SK-N-SH (cell line): ENCODE measurements at regions not wholly inside any gene's neighbourhood (a gene's known extent, or its start where the extent isn't known, plus 50 kb on each side); places are given as distances from the start of the nearest gene placed in this dataset.

Source experiments
- CTCF ChIA-PET: fragments of 300-600, 350-600 bp; formaldehyde crosslinking; extraction: SDS; loops from one replicate; lab custom pipeline; 2021; lab: Yijun Ruan, JAX
- POLR2A ChIA-PET: fragments of 350-600 bp; sonication (Branson Sonifier 250); formaldehyde crosslinking; extraction: SDS; loops from one replicate; lab custom pipeline; 2020; ENCODE audit warnings: antibody characterized with exemption, inconsistent platforms; lab: Yijun Ruan, JAX
- DNase-seq: peaks from one replicate; pipeline ENCODE4 v3.0.0; 2012
- H2AFZ ChIP-seq: fragments of 200-600 bp; sonication (generic); 2 replicates; pipeline ENCODE4 v1.8.1; 2016; ENCODE audit warnings: antibody characterized with exemption, mild to moderate bottlenecking, low read depth
- H3F3A ChIP-seq: fragments of 200-600 bp; sonication (generic); replicated peaks from 2 replicates; pipeline ENCODE3; 2016; ENCODE audit warnings: antibody characterized with exemption, mild to moderate bottlenecking; ENCODE audit not compliant: insufficient read depth
- H3K27ac ChIP-seq, 2 experiments: fragments of 200-500 bp in 1 of 2; fragments of 200-600 bp in 1 of 2; sonication (Bioruptor generic) in 1 of 2; sonication (generic), shearing (Covaris generic) in 1 of 2; 2 replicates each; pipeline versions ENCODE4 v1.5.1 to v1.6.1; 2014 to 2016; ENCODE audit warnings: low read depth in 2 of 2, inconsistent platforms in 1 of 2, low read length in 1 of 2, mild to moderate bottlenecking in 1 of 2, mixed read lengths in 1 of 2
- H3K27me3 ChIP-seq: fragments of 200-600 bp; sonication (generic), shearing (Covaris generic); 2 replicates; pipeline ENCODE4 v1.6.1; 2016; ENCODE audit warnings: mixed run types; ENCODE audit not compliant: insufficient read depth
- H3K36me3 ChIP-seq, 2 experiments: fragments of 200-500 bp in 1 of 2; fragments of 200-600 bp in 1 of 2; sonication (Bioruptor generic) in 1 of 2; sonication (generic) in 1 of 2; replicated peaks in 1 of 2; 2 replicates each; pipeline versions ENCODE3 to v1.5.1; 2014 to 2016; ENCODE audit warnings: low read length in 1 of 2, mild to moderate bottlenecking in 1 of 2; ENCODE audit not compliant: insufficient read depth in 2 of 2, control insufficient read depth in 1 of 2
- H3K4me1 ChIP-seq, 2 experiments: fragments of 200-500 bp in 1 of 2; fragments of 200-600 bp in 1 of 2; sonication (Bioruptor generic) in 1 of 2; sonication (generic), shearing (Covaris generic) in 1 of 2; 2 replicates each; pipeline versions ENCODE4 v1.5.1 to v1.6.1; 2014 to 2016; ENCODE audit warnings: low read depth in 1 of 2, low read length in 1 of 2, mixed run types in 1 of 2; ENCODE audit not compliant: insufficient read depth in 2 of 2, control insufficient read depth in 1 of 2
- H3K4me2 ChIP-seq: fragments of 200-600 bp; sonication (generic), shearing (Covaris generic); 2 replicates; pipeline ENCODE4 v1.6.1; 2017; ENCODE audit warnings: mixed run types
- H3K4me3 ChIP-seq, 2 experiments: fragments of 200-500 bp in 1 of 2; fragments of 200-600 bp in 1 of 2; sonication (Bioruptor generic) in 1 of 2; sonication (generic), shearing (Covaris generic) in 1 of 2; 2 replicates each; pipeline versions ENCODE4 v1.5.1 to v1.8.1; 2014 to 2016; ENCODE audit warnings: low read depth in 2 of 2, inconsistent platforms in 1 of 2, low read length in 1 of 2, mild to moderate bottlenecking in 1 of 2, mixed read lengths in 1 of 2, moderate library complexity in 1 of 2
- H3K79me2 ChIP-seq: fragments of 200-600 bp; sonication (generic); 2 replicates; pipeline ENCODE4 v1.8.1; 2017; ENCODE audit warnings: mild to moderate bottlenecking; ENCODE audit not compliant: insufficient read depth
- H3K9ac ChIP-seq: fragments of 200-600 bp; sonication (generic); 2 replicates; pipeline ENCODE4 v1.6.1; 2017; ENCODE audit warnings: mixed run types
- H3K9me2 ChIP-seq: fragments of 200-600 bp; sonication (generic); 2 replicates; pipeline ENCODE4 v1.6.1; 2017; ENCODE audit warnings: mixed run types
- H3K9me3 ChIP-seq: fragments of 200-600 bp; sonication (generic); 2 replicates; pipeline ENCODE4 v1.6.1; 2017; ENCODE audit warnings: mixed run types, mild to moderate bottlenecking, moderate library complexity
- H4K20me1 ChIP-seq: fragments of 200-600 bp; sonication (generic); 2 replicates; pipeline ENCODE4 v1.6.1; 2017; ENCODE audit warnings: mild to moderate bottlenecking, mixed run types; ENCODE audit not compliant: insufficient read depth
- CHD2 ChIP-seq: fragments of 150-350 bp; IDR thresholded peaks from 2 replicates; pipeline ENCODE4 v1.6.1; 2018; ENCODE audit warnings: low read length; ENCODE audit not compliant: partially characterized antibody
- ELF1 ChIP-seq: IDR thresholded peaks from 2 replicates; pipeline ENCODE4 v1.4.0; 2012
- EP300 ChIP-seq, 2 experiments: IDR thresholded peaks; 2 replicates each; pipeline versions ENCODE4 v1.4.0 to v1.6.1; 2012; ENCODE audit warnings: borderline replicate concordance in 1 of 2, low read depth in 1 of 2, low read length in 1 of 2
- FOSL2 ChIP-seq: IDR thresholded peaks from 2 replicates; pipeline ENCODE4 v1.4.0; 2012; ENCODE audit warnings: low read depth, mild to moderate bottlenecking, moderate library complexity, borderline replicate concordance
- FOXJ3 ChIP-seq: sonication (generic); formaldehyde crosslinking; IDR thresholded peaks from 2 replicates; pipeline ENCODE4 v1.5.1; 2020; ENCODE audit warnings: mild to moderate bottlenecking, missing genetic modification reagents
- FOXM1 ChIP-seq: IDR thresholded peaks from 2 replicates; pipeline ENCODE4 v1.4.0; 2012; ENCODE audit warnings: low read depth, mild to moderate bottlenecking
- GATA2 ChIP-seq: sonication (generic); formaldehyde crosslinking; IDR thresholded peaks from 2 replicates; pipeline ENCODE4 v1.5.0; 2020; ENCODE audit warnings: mild to moderate bottlenecking, missing genetic modification reagents
- IRF3 ChIP-seq: fragments of 150-350 bp; IDR thresholded peaks from 2 replicates; pipeline ENCODE4 v1.6.1; 2016; ENCODE audit warnings: mild to moderate bottlenecking, low read depth, low read length
- JUND ChIP-seq: IDR thresholded peaks from 2 replicates; pipeline ENCODE4 v1.4.0; 2012
- MEF2A ChIP-seq: IDR thresholded peaks from 2 replicates; pipeline ENCODE4 v1.4.0; 2012; ENCODE audit warnings: low read depth, borderline replicate concordance
- MXI1 ChIP-seq: IDR thresholded peaks from 2 replicates; pipeline ENCODE4 v1.6.1; 2012; ENCODE audit warnings: mild to moderate bottlenecking, low read depth, low read length, improper control_type of control experiment
- NFIC ChIP-seq: IDR thresholded peaks from 2 replicates; pipeline ENCODE4 v1.4.0; 2012; ENCODE audit warnings: borderline replicate concordance
- POLR2AphosphoS5 ChIP-seq: IDR thresholded peaks from 2 replicates; pipeline ENCODE4 v1.6.1; 2012; ENCODE audit warnings: low read depth, low read length
- RAD21 ChIP-seq: IDR thresholded peaks from 2 replicates; pipeline ENCODE4 v1.6.1; 2012; ENCODE audit warnings: mild to moderate bottlenecking, low read length
- RCOR1 ChIP-seq: fragments of 150-350 bp; IDR thresholded peaks from 2 replicates; pipeline ENCODE4 v1.6.1; 2017; ENCODE audit warnings: antibody characterized with exemption, low read length
- RFX5 ChIP-seq: IDR thresholded peaks from 2 replicates; pipeline ENCODE4 v1.6.1; 2012; ENCODE audit warnings: mild to moderate bottlenecking, improper control_type of control experiment, low read length
- RXRA ChIP-seq: IDR thresholded peaks from 2 replicates; pipeline ENCODE4 v1.4.0; 2012; ENCODE audit warnings: low read depth, mild to moderate bottlenecking, borderline replicate concordance
- SIN3A ChIP-seq: IDR thresholded peaks from 2 replicates; pipeline ENCODE4 v1.6.1; 2012; ENCODE audit warnings: low read depth, mild to moderate bottlenecking, low read length, moderate library complexity, borderline replicate concordance
- TAF1 ChIP-seq: IDR thresholded peaks from 2 replicates; pipeline ENCODE4 v1.6.1; 2012; ENCODE audit warnings: low read depth, mild to moderate bottlenecking, low read length, moderate library complexity, borderline replicate concordance
- TCF12 ChIP-seq: IDR thresholded peaks from 2 replicates; pipeline ENCODE4 v1.4.0; 2012
- TEAD4 ChIP-seq: IDR thresholded peaks from 2 replicates; pipeline ENCODE4 v1.4.0; 2012; ENCODE audit warnings: mild to moderate bottlenecking, borderline replicate concordance; ENCODE audit not compliant: insufficient read depth
- YY1 ChIP-seq: IDR thresholded peaks from 2 replicates; pipeline ENCODE4 v1.4.0; 2012; ENCODE audit warnings: low read depth, mild to moderate bottlenecking
- WGBS: methylation state at CpG from one replicate; pipeline ENCODE4 v1.1.6; 2017; ENCODE audit warnings: low lambda C conversion rate; 5-methylcytosine and 5-hydroxymethylcytosine counted together
- TF ChIP-seq, protein P1 (sequence below): IDR thresholded peaks from 2 replicates; pipeline ENCODE4 v1.4.0; 2012; ENCODE audit warnings: low read depth, borderline replicate concordance
- TF ChIP-seq, protein P2 (sequence below): IDR thresholded peaks from 2 replicates; pipeline ENCODE4 v1.4.0; 2012; ENCODE audit warnings: low read depth, borderline replicate concordance
- TF ChIP-seq, protein P3 (sequence below): IDR thresholded peaks from 2 replicates; pipeline ENCODE4; 2012
- TF ChIP-seq, protein P4 (sequence below): IDR thresholded peaks from 2 replicates; pipeline ENCODE4 v1.4.0; 2012; ENCODE audit warnings: low read depth

DNA sequence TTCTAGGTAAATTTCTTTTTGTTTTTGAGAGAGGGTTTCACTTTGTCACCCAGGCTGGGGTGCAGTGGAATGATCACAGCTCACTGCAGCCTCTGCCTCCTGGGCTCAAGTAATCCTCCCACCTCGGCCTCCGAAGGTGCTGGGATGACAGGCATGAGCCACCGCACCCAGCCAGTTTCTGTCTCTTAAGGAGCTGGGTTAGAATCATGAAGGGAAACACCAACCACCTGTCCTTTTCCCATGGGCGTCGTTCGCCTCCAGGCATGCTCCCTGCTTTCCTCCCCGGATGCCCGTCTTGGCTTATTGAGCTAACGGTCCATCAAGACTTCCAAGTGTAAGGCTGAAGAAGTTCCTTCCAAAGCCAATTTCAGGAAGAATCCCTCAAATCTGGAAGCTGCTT is 85.9 kb downstream of the SOX1 start:
- 4% methylated on average over 9 of the region's 9 CpGs for WGBS
- CTCF ChIA-PET, result no interaction called here

GRCh38 chr13:112153364-112153763 is 86.4 kb downstream of the SOX1 start:
- Histone ChIP-seq H3K27ac (no peak overlapping the region), H3K79me2 (no peaks in the 10 kb centered on the region), H2AFZ (no peak overlapping the region), H3F3A (no peaks in the 10 kb centered on the region), H3K4me3 (no peak overlapping the region), H3K9me2 (no peaks in the 10 kb centered on the region), H3K9ac (no peak overlapping the region), H3K4me1 (no peaks in the 10 kb centered on the region), H3K4me2 (no peak overlapping the region), H3K27me3 (no peaks in the 10 kb centered on the region; the same call in 1 of the 2 replicates), H3K9me3 (peaks cover 6% of the 10 kb centered on the region; the same call in 1 of the 2 replicates), H4K20me1 (no peaks in the 10 kb centered on the region), H3K36me3 (no peaks in the 10 kb centered on the region)
- ChIA-PET CTCF (no interaction called here), POLR2A (no interaction called here)
- TF ChIP-seq TAF1 (no peak), FOXJ3 (CRISPR knock-in tag) (no peak), FOSL2 (no peak), NFIC (no peak), TCF12 (no peak), MEF2A (no peak), RXRA (no peak), YY1 (no peak), RFX5 (no peak), CHD2 (no peak), POLR2AphosphoS5 (no peak), TEAD4 (no peak), MXI1 (no peak)
- TF ChIP-seq, protein P1, sequence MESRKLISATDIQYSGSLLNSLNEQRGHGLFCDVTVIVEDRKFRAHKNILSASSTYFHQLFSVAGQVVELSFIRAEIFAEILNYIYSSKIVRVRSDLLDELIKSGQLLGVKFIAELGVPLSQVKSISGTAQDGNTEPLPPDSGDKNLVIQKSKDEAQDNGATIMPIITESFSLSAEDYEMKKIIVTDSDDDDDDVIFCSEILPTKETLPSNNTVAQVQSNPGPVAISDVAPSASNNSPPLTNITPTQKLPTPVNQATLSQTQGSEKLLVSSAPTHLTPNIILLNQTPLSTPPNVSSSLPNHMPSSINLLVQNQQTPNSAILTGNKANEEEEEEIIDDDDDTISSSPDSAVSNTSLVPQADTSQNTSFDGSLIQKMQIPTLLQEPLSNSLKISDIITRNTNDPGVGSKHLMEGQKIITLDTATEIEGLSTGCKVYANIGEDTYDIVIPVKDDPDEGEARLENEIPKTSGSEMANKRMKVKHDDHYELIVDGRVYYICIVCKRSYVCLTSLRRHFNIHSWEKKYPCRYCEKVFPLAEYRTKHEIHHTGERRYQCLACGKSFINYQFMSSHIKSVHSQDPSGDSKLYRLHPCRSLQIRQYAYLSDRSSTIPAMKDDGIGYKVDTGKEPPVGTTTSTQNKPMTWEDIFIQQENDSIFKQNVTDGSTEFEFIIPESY, result no peak
- TF ChIP-seq, protein P2, sequence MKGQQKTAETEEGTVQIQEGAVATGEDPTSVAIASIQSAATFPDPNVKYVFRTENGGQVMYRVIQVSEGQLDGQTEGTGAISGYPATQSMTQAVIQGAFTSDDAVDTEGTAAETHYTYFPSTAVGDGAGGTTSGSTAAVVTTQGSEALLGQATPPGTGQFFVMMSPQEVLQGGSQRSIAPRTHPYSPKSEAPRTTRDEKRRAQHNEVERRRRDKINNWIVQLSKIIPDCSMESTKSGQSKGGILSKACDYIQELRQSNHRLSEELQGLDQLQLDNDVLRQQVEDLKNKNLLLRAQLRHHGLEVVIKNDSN, result no peak
- DNase-seq, result no peak
- 0% methylated on average over 8 of the region's 9 CpGs for WGBS

More for the DNA sequence above, 85.9 kb downstream of the SOX1 start:
- Histone ChIP-seq H3K36me3 (no peaks in the 10 kb centered on the region), H4K20me1 (no peaks in the 10 kb centered on the region), H3K4me1 (no peaks in the 10 kb centered on the region), H3K27me3 (no peaks in the 10 kb centered on the region; the same call in 1 of the 2 replicates), H3K4me2 (no peak overlapping the region), H3K27ac (no peak overlapping the region), H2AFZ (no peak overlapping the region), H3K79me2 (no peaks in the 10 kb centered on the region), H3K9me2 (no peaks in the 10 kb centered on the region), H3K9ac (no peak overlapping the region), H3F3A (no peaks in the 10 kb centered on the region), H3K9me3 (peaks cover 3% of the 10 kb centered on the region; the same call in 1 of the 2 replicates), H3K4me3 (no peak overlapping the region)
- POLR2A ChIA-PET, result no interaction called here
- no peak for DNase-seq
- TF ChIP-seq YY1 (no peak), FOXM1 (no peak), JUND (no peak), SIN3A (no peak), GATA2 (CRISPR knock-in tag) (no peak), EP300 (IDR thresholded peaks at IDR 0.05; ENCODE audit: borderline replicate concordance in 1 of 2, low read depth in 1 of 2, low read length in 1 of 2) (no peak), FOXJ3 (CRISPR knock-in tag) (no peak), IRF3 (no peak), RCOR1 (no peak), TAF1 (no peak), ELF1 (no peak), MEF2A (no peak), TEAD4 (no peak), RAD21 (no peak), MXI1 (no peak)
- TF ChIP-seq, protein P3, sequence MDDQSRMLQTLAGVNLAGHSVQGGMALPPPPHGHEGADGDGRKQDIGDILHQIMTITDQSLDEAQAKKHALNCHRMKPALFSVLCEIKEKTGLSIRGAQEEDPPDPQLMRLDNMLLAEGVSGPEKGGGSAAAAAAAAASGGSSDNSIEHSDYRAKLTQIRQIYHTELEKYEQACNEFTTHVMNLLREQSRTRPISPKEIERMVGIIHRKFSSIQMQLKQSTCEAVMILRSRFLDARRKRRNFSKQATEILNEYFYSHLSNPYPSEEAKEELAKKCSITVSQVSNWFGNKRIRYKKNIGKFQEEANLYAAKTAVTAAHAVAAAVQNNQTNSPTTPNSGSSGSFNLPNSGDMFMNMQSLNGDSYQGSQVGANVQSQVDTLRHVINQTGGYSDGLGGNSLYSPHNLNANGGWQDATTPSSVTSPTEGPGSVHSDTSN, result no peak
- TF ChIP-seq, protein P4, sequence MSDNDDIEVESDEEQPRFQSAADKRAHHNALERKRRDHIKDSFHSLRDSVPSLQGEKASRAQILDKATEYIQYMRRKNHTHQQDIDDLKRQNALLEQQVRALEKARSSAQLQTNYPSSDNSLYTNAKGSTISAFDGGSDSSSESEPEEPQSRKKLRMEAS, result no peak
